GM12878 (cell line): ENCODE measurements at regions not wholly inside any gene's neighbourhood (a gene's known extent, or its start where the extent isn't known, plus 50 kb on each side); places are given as distances from the start of the nearest gene placed in this dataset.

Experiments used
- BMI1 ChIP-seq: fragments of 450-650 bp; IDR thresholded peaks from 2 replicates; pipeline ENCODE4 v1.6.1; 2016; ENCODE audit warnings: mild to moderate bottlenecking, moderate library complexity, borderline replicate concordance
- EGR1 ChIP-seq, 2 experiments: IDR thresholded peaks; 1 replicate in 1 of 2; 2 replicates in 1 of 2; pipeline ENCODE4 v1.6.1; 2011 to 2012; ENCODE audit warnings: low read depth in 2 of 2, low read length in 2 of 2, borderline replicate concordance in 1 of 2, mild to moderate bottlenecking in 1 of 2, moderate library complexity in 1 of 2
- EP300 ChIP-seq, 2 experiments: fragments of 150-350 bp in 1 of 2; IDR thresholded peaks; 2 replicates each; pipeline ENCODE4 v1.6.1; 2011 to 2012; ENCODE audit warnings: low read depth in 2 of 2, low read length in 2 of 2, borderline replicate concordance in 1 of 2, improper control_type of control experiment in 1 of 2, inconsistent platforms in 1 of 2; ENCODE audit not compliant: control insufficient read depth in 1 of 2
- IKZF2 ChIP-seq, 2 experiments: fragments of 450-650 bp; IDR thresholded peaks; 2 replicates each; pipeline ENCODE4 v1.6.1; 2017; ENCODE audit warnings: mild to moderate bottlenecking in 2 of 2, moderate library complexity in 2 of 2
- JUNB ChIP-seq: IDR thresholded peaks from 2 replicates; pipeline ENCODE4 v1.6.1; 2016; ENCODE audit warnings: antibody characterized with exemption, mild to moderate bottlenecking
- MEF2A ChIP-seq: IDR thresholded peaks from 2 replicates; pipeline ENCODE4 v1.6.1; 2011; ENCODE audit warnings: low read depth, mild to moderate bottlenecking, low read length, moderate library complexity; ENCODE audit not compliant: insufficient read depth
- MEF2B ChIP-seq: fragments of 450-650 bp; IDR thresholded peaks from 2 replicates; pipeline ENCODE4 v1.6.1; 2018; ENCODE audit warnings: mild to moderate bottlenecking, moderate library complexity; ENCODE audit not compliant: partially characterized antibody, poor library complexity, severe bottlenecking
- NFYB ChIP-seq: IDR thresholded peaks from 2 replicates; pipeline ENCODE4 v1.6.1; 2011; ENCODE audit warnings: low read depth, mild to moderate bottlenecking, low read length, improper control_type of control experiment, moderate library complexity; ENCODE audit not compliant: insufficient read depth
- POU2F2 ChIP-seq: IDR thresholded peaks from 3 replicates; pipeline ENCODE4 v1.6.1; 2011; ENCODE audit warnings: low read depth, mild to moderate bottlenecking, low read length, borderline replicate concordance
- RFX5 ChIP-seq: IDR thresholded peaks from 2 replicates; pipeline ENCODE4 v1.6.1; 2011; ENCODE audit warnings: low read depth, low read length, improper control_type of control experiment
- RUNX3 ChIP-seq: IDR thresholded peaks from 2 replicates; pipeline ENCODE4 v1.6.1; 2012; ENCODE audit warnings: low read length, inconsistent platforms
- YBX1 ChIP-seq: fragments of 450-650 bp; IDR thresholded peaks from 2 replicates; pipeline ENCODE4 v1.6.1; 2016; ENCODE audit warnings: antibody characterized with exemption
- TF ChIP-seq, protein P1 (sequence below): IDR thresholded peaks from 2 replicates; pipeline ENCODE4 v1.6.1; 2012; ENCODE audit warnings: low read depth, low read length, improper control_type of control experiment
- TF ChIP-seq, protein P2 (sequence below): fragments of 450-650 bp; formaldehyde crosslinking; IDR thresholded peaks from 2 replicates; pipeline ENCODE4 v1.4.0; 2020; ENCODE audit warnings: mild to moderate bottlenecking, moderate library complexity
- TF ChIP-seq, protein P3 (sequence below): IDR thresholded peaks from 2 replicates; pipeline ENCODE4 v1.6.1; 2012; ENCODE audit warnings: low read depth, low read length, improper control_type of control experiment

DNA sequence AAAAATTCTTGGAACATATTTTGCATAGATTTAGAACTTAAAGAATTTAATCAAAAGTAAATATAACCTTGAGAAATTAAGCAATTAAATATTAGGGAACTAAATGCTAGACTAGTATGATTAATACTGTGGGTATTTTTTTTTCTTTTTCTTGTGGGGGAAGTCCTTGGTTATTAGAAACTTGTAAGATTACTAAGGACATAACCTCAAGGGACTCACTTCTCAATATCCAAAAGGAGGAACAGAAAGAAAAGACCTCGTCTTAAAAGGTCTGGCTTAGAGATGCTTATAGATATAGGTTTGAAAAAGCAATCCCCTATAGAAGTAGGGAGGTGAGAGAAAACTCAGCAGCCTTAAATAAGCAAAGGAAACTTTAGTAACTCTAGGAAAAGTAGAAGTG, 368.5 kb downstream of the INSC start (continued):
- TF ChIP-seq, protein P1, sequence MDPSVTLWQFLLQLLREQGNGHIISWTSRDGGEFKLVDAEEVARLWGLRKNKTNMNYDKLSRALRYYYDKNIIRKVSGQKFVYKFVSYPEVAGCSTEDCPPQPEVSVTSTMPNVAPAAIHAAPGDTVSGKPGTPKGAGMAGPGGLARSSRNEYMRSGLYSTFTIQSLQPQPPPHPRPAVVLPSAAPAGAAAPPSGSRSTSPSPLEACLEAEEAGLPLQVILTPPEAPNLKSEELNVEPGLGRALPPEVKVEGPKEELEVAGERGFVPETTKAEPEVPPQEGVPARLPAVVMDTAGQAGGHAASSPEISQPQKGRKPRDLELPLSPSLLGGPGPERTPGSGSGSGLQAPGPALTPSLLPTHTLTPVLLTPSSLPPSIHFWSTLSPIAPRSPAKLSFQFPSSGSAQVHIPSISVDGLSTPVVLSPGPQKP = no peak
- TF ChIP-seq RUNX3 = peak; percentile 66
- TF ChIP-seq NFYB = no peak
- TF ChIP-seq POU2F2 = no peak
- peak in 1 of 2 experiments; percentile 36; a peak in 2 of 4 replicates for TF ChIP-seq EP300 (IDR thresholded peaks at IDR 0.05; ENCODE audit: borderline replicate concordance in 1 of 2, control insufficient read depth in 1 of 2, low read depth in 2 of 2, low read length in 2 of 2)
- no peak for TF ChIP-seq BMI1
- TF ChIP-seq, protein P2, sequence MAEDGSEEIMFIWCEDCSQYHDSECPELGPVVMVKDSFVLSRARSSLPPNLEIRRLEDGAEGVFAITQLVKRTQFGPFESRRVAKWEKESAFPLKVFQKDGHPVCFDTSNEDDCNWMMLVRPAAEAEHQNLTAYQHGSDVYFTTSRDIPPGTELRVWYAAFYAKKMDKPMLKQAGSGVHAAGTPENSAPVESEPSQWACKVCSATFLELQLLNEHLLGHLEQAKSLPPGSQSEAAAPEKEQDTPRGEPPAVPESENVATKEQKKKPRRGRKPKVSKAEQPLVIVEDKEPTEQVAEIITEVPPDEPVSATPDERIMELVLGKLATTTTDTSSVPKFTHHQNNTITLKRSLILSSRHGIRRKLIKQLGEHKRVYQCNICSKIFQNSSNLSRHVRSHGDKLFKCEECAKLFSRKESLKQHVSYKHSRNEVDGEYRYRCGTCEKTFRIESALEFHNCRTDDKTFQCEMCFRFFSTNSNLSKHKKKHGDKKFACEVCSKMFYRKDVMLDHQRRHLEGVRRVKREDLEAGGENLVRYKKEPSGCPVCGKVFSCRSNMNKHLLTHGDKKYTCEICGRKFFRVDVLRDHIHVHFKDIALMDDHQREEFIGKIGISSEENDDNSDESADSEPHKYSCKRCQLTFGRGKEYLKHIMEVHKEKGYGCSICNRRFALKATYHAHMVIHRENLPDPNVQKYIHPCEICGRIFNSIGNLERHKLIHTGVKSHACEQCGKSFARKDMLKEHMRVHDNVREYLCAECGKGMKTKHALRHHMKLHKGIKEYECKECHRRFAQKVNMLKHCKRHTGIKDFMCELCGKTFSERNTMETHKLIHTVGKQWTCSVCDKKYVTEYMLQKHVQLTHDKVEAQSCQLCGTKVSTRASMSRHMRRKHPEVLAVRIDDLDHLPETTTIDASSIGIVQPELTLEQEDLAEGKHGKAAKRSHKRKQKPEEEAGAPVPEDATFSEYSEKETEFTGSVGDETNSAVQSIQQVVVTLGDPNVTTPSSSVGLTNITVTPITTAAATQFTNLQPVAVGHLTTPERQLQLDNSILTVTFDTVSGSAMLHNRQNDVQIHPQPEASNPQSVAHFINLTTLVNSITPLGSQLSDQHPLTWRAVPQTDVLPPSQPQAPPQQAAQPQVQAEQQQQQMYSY (CRISPR knock-in tag) = no peak
- TF ChIP-seq, protein P3, sequence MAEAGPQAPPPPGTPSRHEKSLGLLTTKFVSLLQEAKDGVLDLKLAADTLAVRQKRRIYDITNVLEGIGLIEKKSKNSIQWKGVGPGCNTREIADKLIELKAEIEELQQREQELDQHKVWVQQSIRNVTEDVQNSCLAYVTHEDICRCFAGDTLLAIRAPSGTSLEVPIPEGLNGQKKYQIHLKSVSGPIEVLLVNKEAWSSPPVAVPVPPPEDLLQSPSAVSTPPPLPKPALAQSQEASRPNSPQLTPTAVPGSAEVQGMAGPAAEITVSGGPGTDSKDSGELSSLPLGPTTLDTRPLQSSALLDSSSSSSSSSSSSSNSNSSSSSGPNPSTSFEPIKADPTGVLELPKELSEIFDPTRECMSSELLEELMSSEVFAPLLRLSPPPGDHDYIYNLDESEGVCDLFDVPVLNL = no peak
- TF ChIP-seq YBX1 = no peak
- TF ChIP-seq MEF2B = peak; percentile 86
- TF ChIP-seq JUNB = peak; percentile 58
- TF ChIP-seq RFX5 = no peak
- peak in 1 of 2 experiments; percentile 33; a peak in 1 of 4 replicates for TF ChIP-seq IKZF2 (IDR thresholded peaks at IDR 0.05)
- TF ChIP-seq MEF2A = 0 out of 2 replicates have a peak, but pooled peaks have one; percentile 10
- no peak for TF ChIP-seq EGR1 (IDR thresholded peaks at IDR 0.05; ENCODE audit: borderline replicate concordance in 1 of 2, low read depth in 2 of 2, low read length in 2 of 2)
